ENCODE measurements at regions not wholly inside any gene's neighbourhood (a gene's known extent, or its start where the extent isn't known, plus 50 kb on each side); places are given as distances from the start of the nearest gene placed in this dataset.

DNA sequence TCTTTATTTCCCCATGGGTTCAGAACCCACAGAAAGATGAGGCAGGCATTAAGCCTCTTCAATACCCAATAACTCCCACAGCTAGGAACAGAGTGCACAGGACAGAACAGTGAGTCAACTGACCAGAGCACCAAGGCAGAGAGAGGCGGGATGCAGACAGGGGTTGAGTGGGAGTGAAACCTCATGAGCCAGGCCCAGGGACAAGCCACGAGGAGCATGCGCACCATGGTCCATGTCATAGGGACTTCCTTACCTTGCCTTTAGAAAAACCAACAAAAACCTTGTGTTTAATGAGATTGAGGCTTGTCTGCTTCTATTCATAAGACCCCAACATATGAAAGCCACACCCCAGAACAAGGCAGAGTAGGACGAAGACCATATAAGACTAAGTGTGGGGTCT lies 330.6 kb downstream of the DEPDC1B start:
- TF ChIP-seq, protein P1, sequence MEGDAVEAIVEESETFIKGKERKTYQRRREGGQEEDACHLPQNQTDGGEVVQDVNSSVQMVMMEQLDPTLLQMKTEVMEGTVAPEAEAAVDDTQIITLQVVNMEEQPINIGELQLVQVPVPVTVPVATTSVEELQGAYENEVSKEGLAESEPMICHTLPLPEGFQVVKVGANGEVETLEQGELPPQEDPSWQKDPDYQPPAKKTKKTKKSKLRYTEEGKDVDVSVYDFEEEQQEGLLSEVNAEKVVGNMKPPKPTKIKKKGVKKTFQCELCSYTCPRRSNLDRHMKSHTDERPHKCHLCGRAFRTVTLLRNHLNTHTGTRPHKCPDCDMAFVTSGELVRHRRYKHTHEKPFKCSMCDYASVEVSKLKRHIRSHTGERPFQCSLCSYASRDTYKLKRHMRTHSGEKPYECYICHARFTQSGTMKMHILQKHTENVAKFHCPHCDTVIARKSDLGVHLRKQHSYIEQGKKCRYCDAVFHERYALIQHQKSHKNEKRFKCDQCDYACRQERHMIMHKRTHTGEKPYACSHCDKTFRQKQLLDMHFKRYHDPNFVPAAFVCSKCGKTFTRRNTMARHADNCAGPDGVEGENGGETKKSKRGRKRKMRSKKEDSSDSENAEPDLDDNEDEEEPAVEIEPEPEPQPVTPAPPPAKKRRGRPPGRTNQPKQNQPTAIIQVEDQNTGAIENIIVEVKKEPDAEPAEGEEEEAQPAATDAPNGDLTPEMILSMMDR (conservative IDR thresholded peaks at IDR 0.05; ENCODE audit: low read depth, low read length), result no peak
- TF ChIP-seq EZH2 (IDR thresholded peaks at IDR 0.05; ENCODE audit: borderline replicate concordance, low read depth, low read length, poor library complexity, severe bottlenecking), result no peak

Data from A673 (cell line).